Upper lobe of right lung (tissue), 1 donor: ENCODE measurements at regions not wholly inside any gene's neighbourhood (a gene's known extent, or its start where the extent isn't known, plus 50 kb on each side); places are given as distances from the start of the nearest gene placed in this dataset.

Source experiments
- ATAC-seq: fragments of 200-7000 bp; cut with Tn5 transposase; one replicate; pipeline ENCODE4 v1.9.1; 2020; ENCODE audit warnings: mild to moderate bottlenecking, moderate library complexity
- DNase-seq: peaks from one replicate; pipeline ENCODE4 v3.0.0-alpha.2; 2020
- H3K27ac ChIP-seq: fragments of 200-600 bp; one replicate; pipeline ENCODE4 v1.8.0; 2022
- H3K27me3 ChIP-seq: fragments of 200-600 bp; one replicate; pipeline ENCODE4 v1.8.0; 2022; ENCODE audit warnings: mild to moderate bottlenecking
- H3K36me3 ChIP-seq: fragments of 200-600 bp; one replicate; pipeline ENCODE4 v1.8.0; 2022
- H3K4me1 ChIP-seq: fragments of 200-600 bp; one replicate; pipeline ENCODE4 v1.8.0; 2022
- H3K4me3 ChIP-seq: fragments of 200-600 bp; one replicate; pipeline ENCODE4 v1.8.0; 2022; ENCODE audit warnings: mild to moderate bottlenecking
- H3K9me3 ChIP-seq: fragments of 200-600 bp; one replicate; pipeline ENCODE4 v1.8.0; 2022
- CTCF ChIP-seq: fragments of 200-600 bp; IDR thresholded peaks from one replicate; pipeline ENCODE4 v1.8.0; 2022; ENCODE audit warnings: antibody characterized with exemption
- intact Hi-C: fragments of 100-400 bp; cut with DNase I; formaldehyde crosslinking; loops from one replicate; pipeline ENCODE4 v1.11.0; 2022
- donor health status: DM: no; HTN: yes; CAD: no; lungs with severe emphysema.

- H3K27ac ChIP-seq: no peak overlapping the region
- DNase-seq: no peak
- TF ChIP-seq CTCF: no peak
These were observed 59.5 kb downstream of the PLEKHG1 start for GRCh38 chr6:150659046-150659763.

GRCh38 chr6:150661216-150662007, 61.7 kb downstream of the PLEKHG1 start:
- no peak for TF ChIP-seq CTCF
- Histone ChIP-seq H3K27me3 (no peaks in the 10 kb centered on the region), H3K27ac (no peak overlapping the region), H3K36me3 (no peaks in the 10 kb centered on the region), H3K4me1 (peaks cover 9% of the 10 kb centered on the region), H3K4me3 (no peak overlapping the region), H3K9me3 (no peaks in the 10 kb centered on the region)
- intact Hi-C loops: no loop called here
- no peak for ATAC-seq
- no peak for DNase-seq

More at GRCh38 chr6:150659046-150659763, 59.5 kb downstream of the PLEKHG1 start:
- intact Hi-C loops: no loop called here
- H3K4me1 ChIP-seq: no peaks in the 10 kb centered on the region
- no peaks in the 10 kb centered on the region for H3K9me3 ChIP-seq
- H3K4me3 ChIP-seq: no peak overlapping the region
- H3K27me3 ChIP-seq: no peaks in the 10 kb centered on the region
- ATAC-seq: no peak
- H3K36me3 ChIP-seq: no peaks in the 10 kb centered on the region

- Histone ChIP-seq H3K27me3 (no peaks in the 10 kb centered on the region), H3K27ac (no peak overlapping the region), H3K4me3 (no peak overlapping the region), H3K36me3 (no peaks in the 10 kb centered on the region), H3K4me1 (peaks cover 11% of the 10 kb centered on the region), H3K9me3 (no peaks in the 10 kb centered on the region)
- no peak for TF ChIP-seq CTCF
- no peak for DNase-seq
- intact Hi-C loops: no loop called here
- no peak for ATAC-seq
These were observed 63.1 kb downstream of the PLEKHG1 start for GRCh38 chr6:150662814-150663213.

- Histone ChIP-seq H3K4me3 (no peak overlapping the region), H3K4me1 (peaks cover 22% of the 10 kb centered on the region), H3K9me3 (no peaks in the 10 kb centered on the region), H3K27ac (no peak overlapping the region), H3K36me3 (no peaks in the 10 kb centered on the region), H3K27me3 (no peaks in the 10 kb centered on the region)
- TF ChIP-seq CTCF: no peak
- intact Hi-C loops: no loop called here
- ATAC-seq (no peak), DNase-seq (no peak)
These were observed 64.4 kb downstream of the PLEKHG1 start for GRCh38 chr6:150664091-150664490.

GRCh38 chr6:150666071-150666470, 66.4 kb downstream of the PLEKHG1 start:
- Histone ChIP-seq H3K27ac (peak overlapping the region; percentile 48), H3K27me3 (no peaks in the 10 kb centered on the region), H3K4me3 (no peak overlapping the region), H3K36me3 (no peaks in the 10 kb centered on the region), H3K9me3 (no peaks in the 10 kb centered on the region), H3K4me1 (peaks cover 25% of the 10 kb centered on the region)
- ATAC-seq: peak; percentile 47
- DNase-seq: no peak
- no peak for TF ChIP-seq CTCF
- intact Hi-C loops: no loop called here
